ENCODE measurements at regions not wholly inside any gene's neighbourhood (a gene's known extent, or its start where the extent isn't known, plus 50 kb on each side); places are given as distances from the start of the nearest gene placed in this dataset.

DNA sequence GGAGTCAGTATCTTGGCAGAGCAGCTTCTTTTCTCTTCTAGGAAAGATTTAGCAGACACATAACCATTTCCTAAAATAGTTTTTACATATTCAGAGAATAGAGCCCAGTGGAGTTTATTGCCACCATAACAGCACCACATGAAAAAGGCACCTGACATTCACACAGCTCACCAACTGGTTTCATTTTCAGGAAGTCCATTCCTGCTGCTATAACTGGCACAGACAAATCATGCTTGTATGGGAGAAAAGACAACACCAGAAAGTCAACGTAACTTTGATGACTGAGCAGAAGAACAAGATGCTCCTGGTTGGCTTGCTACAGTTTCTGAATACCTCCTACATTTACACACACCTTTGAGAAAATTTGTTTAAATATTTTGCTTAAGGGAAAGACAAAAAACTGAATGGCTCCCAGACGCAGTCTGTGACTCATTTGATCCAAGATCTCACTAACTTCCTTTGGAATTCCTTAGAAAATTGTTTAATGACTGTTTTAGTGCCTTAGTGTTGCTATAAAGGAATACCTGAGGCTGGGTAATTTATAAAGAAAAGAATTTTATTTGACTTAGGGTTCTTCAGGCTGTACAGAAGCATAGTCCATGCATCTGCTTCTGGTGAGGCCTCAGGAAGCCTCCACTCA lies 1380.6 kb downstream of the CDH8 start:
- TF ChIP-seq, protein P1, sequence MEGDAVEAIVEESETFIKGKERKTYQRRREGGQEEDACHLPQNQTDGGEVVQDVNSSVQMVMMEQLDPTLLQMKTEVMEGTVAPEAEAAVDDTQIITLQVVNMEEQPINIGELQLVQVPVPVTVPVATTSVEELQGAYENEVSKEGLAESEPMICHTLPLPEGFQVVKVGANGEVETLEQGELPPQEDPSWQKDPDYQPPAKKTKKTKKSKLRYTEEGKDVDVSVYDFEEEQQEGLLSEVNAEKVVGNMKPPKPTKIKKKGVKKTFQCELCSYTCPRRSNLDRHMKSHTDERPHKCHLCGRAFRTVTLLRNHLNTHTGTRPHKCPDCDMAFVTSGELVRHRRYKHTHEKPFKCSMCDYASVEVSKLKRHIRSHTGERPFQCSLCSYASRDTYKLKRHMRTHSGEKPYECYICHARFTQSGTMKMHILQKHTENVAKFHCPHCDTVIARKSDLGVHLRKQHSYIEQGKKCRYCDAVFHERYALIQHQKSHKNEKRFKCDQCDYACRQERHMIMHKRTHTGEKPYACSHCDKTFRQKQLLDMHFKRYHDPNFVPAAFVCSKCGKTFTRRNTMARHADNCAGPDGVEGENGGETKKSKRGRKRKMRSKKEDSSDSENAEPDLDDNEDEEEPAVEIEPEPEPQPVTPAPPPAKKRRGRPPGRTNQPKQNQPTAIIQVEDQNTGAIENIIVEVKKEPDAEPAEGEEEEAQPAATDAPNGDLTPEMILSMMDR (IDR thresholded peaks at IDR 0.05), result no peak
- no peak for TF ChIP-seq POLR2A (IDR thresholded peaks at IDR 0.05)

Data from lower leg skin (tissue), 3 donors.